K562 (cell line): ENCODE measurements at regions not wholly inside any gene's neighbourhood (a gene's known extent, or its start where the extent isn't known, plus 50 kb on each side); places are given as distances from the start of the nearest gene placed in this dataset.

Source experiments
- ATAC-seq: fragments of 200-7000 bp; cut with Tn5 transposase; 3 replicates; pipeline ENCODE4 v1.9.1; 2020; ENCODE audit warnings: moderate library complexity
- BruUV-seq: library from RNA; stranded (reverse); fragments of 400-500 nt; replicated peaks from 2 replicates; lab custom pipeline; 2021; lab: Mats Ljungman, UMichigan
- CTCF ChIA-PET: fragments of 300-600 bp; formaldehyde crosslinking; extraction: SDS; loops from one replicate; lab custom pipeline; 2021; ENCODE audit warnings: low intra/inter-chr PET ratio; lab: Yijun Ruan, JAX
- POLR2A ChIA-PET: fragments of 300-600, 350-650 bp; sonication (Branson Sonifier 250); formaldehyde crosslinking; extraction: SDS; loops from one replicate; lab custom pipeline; 2021; ENCODE audit warnings: antibody characterized with exemption, inconsistent platforms; lab: Yijun Ruan, JAX
- DNase-seq, 4 experiments: peaks; one replicate each; pipeline versions ENCODE4 v3.0.0 to v3.0.0-alpha.2; 2011 to 2018; ENCODE audit warnings: low spot score in 3 of 4, mixed read lengths in 3 of 4; ENCODE audit errors: extremely low read depth in 1 of 4
- FAIRE-seq: peaks from 2 replicates; lab custom pipeline; 2011; peaks lifted over from hg19 to GRCh38; lab: Jason Lieb, UNC
- H2AFZ ChIP-seq: 2 replicates; pipeline ENCODE4 v1.6.0; 2011; ENCODE audit warnings: low read depth, low read length, control low read depth, inconsistent platforms
- H3K27ac ChIP-seq: fragments of 200-600 bp; 3 replicates; pipeline ENCODE4 v1.8.0; 2011; ENCODE audit warnings: low read depth, mild to moderate bottlenecking, control low read depth, inconsistent platforms, low read length, moderate library complexity, mixed read lengths; ENCODE audit errors: extremely low read depth
- H3K27me3 ChIP-seq, 2 experiments: fragments of 300-600 bp in 1 of 2; 2 replicates in 1 of 2; 3 replicates in 1 of 2; pipeline versions ENCODE4 v1.6.0 to v1.8.0; 2011; ENCODE audit warnings: inconsistent platforms in 2 of 2, low read length in 2 of 2, mild to moderate bottlenecking in 1 of 2, mixed read lengths in 1 of 2, moderate library complexity in 1 of 2; ENCODE audit not compliant: control insufficient read depth in 2 of 2, insufficient read depth in 2 of 2
- H3K36me3 ChIP-seq: fragments of 300-600 bp; 3 replicates; pipeline ENCODE4 v1.8.0; 2011; ENCODE audit warnings: mild to moderate bottlenecking, low read length, inconsistent platforms; ENCODE audit not compliant: control insufficient read depth, insufficient read depth
- H3K4me1 ChIP-seq, 2 experiments: fragments of 200-600 bp in 1 of 2; replicated peaks in 1 of 2; 2 replicates in 1 of 2; 3 replicates in 1 of 2; pipeline versions ENCODE4 v1.5.1 to v1.8.0; 2011; ENCODE audit warnings: inconsistent platforms in 2 of 2, low read length in 2 of 2, mild to moderate bottlenecking in 1 of 2, mixed read lengths in 1 of 2, moderate library complexity in 1 of 2; ENCODE audit not compliant: control insufficient read depth in 2 of 2, insufficient read depth in 2 of 2
- H3K4me2 ChIP-seq: 2 replicates; pipeline ENCODE4 v1.6.1; 2011; ENCODE audit warnings: low read length, control low read depth, inconsistent platforms, mixed read lengths; ENCODE audit not compliant: insufficient read depth
- H3K4me3 ChIP-seq: fragments of 200-600 bp; sonication (generic), shearing (Covaris generic); 2 replicates; pipeline ENCODE4 v1.5.1; 2016; ENCODE audit warnings: control low read depth, inconsistent platforms
- H3K79me2 ChIP-seq: fragments of 200-600 bp; 3 replicates; pipeline ENCODE4 v1.8.0; 2011; ENCODE audit warnings: low read length, inconsistent platforms; ENCODE audit not compliant: control insufficient read depth, insufficient read depth
- H3K9ac ChIP-seq, 2 experiments: 2 replicates each; pipeline versions ENCODE4 v1.6.0 to v1.6.1; 2011; ENCODE audit warnings: low read depth in 2 of 2, low read length in 2 of 2, control low read depth in 1 of 2, inconsistent platforms in 1 of 2, mild to moderate bottlenecking in 1 of 2, mixed read lengths in 1 of 2; ENCODE audit not compliant: insufficient read depth in 1 of 2
- H3K9me1 ChIP-seq: one replicate; pipeline ENCODE4 v1.6.0; 2011; ENCODE audit warnings: inconsistent platforms, mild to moderate bottlenecking, low read length, moderate library complexity; ENCODE audit not compliant: control insufficient read depth, insufficient read depth
- H3K9me3 ChIP-seq: replicated peaks from 2 replicates; pipeline ENCODE4 v1.5.1; 2011; ENCODE audit warnings: low read depth, low read length, inconsistent platforms; ENCODE audit not compliant: control insufficient read depth, insufficient read depth
- H4K20me1 ChIP-seq: replicated peaks from 2 replicates; pipeline ENCODE4 v1.6.1; 2011; ENCODE audit warnings: low read length, inconsistent platforms, mixed read lengths; ENCODE audit not compliant: control insufficient read depth, insufficient read depth
- DEAF1 ChIP-seq: fragments of 450-650 bp; formaldehyde crosslinking; IDR thresholded peaks from 2 replicates; pipeline ENCODE4 v1.4.0; 2020; ENCODE audit warnings: mild to moderate bottlenecking, moderate library complexity
- FOXO4 ChIP-seq: fragments of 450-650 bp; formaldehyde crosslinking; IDR thresholded peaks from 2 replicates; pipeline ENCODE4 v1.4.0; 2020; ENCODE audit warnings: mild to moderate bottlenecking, moderate library complexity
- ZNF212 ChIP-seq: fragments of 450-650 bp; formaldehyde crosslinking; IDR thresholded peaks from 2 replicates; pipeline ENCODE4 v1.4.0; 2020; ENCODE audit warnings: mild to moderate bottlenecking
- WGBS: fragments of 100-300 bp; shearing (Covaris generic); methylation state at CpG from one replicate; pipeline ENCODE4 v1.1.6; 2016; ENCODE audit warnings: low coverage, mixed read lengths; ENCODE audit not compliant: insufficient coverage; ENCODE audit errors: missing lambda C conversion rate; 5-methylcytosine and 5-hydroxymethylcytosine counted together
- in situ Hi-C: fragments of 300-500 bp; cut with MboI; formaldehyde crosslinking; loops from 4 replicates; pipeline ENCODE4 v1.15.0; 2018; ENCODE audit warnings: inconsistent platforms, mixed read lengths
- intact Hi-C: fragments of 100-400 bp; cut with micrococcal nuclease; formaldehyde crosslinking; loops from 2 replicates; pipeline ENCODE4 v1.14.2; 2022

DNA sequence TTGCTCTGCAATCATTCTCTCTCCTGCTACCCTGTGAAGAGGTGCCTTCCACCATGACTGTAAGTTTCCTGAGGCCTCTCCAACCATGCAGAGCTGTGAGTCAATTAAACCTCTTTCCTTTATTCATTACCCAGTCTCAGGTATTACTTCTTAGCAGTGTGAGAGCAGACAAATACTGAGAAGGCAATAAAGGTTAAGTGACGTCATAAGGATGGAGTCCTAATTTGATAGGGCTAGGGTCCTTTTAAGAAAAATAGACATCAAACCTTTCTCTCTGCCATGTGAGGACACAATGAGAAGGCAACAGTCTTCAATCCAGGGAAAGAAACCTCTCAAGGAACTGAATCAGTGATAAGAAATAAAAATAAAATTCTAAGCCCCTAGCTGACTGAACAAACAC, 1262.7 kb downstream of the FAM133A start:
- H2AFZ ChIP-seq: no peak overlapping the region
- in situ Hi-C loops (no loop called here), intact Hi-C loops (no loop called here)
- CTCF ChIA-PET: no interaction called here
- no peaks in the 10 kb centered on the region for H3K27me3 ChIP-seq
- ATAC-seq: no peak
- no peak for TF ChIP-seq FOXO4 (CRISPR knock-in tag)
- TF ChIP-seq ZNF212 (CRISPR knock-in tag): no peak
- no peak for TF ChIP-seq DEAF1 (CRISPR knock-in tag)
- H3K36me3 ChIP-seq: no peaks in the 10 kb centered on the region
- no peak for DNase-seq
- 0% methylated on average over 1 of the region's 1 CpG for WGBS
- H3K27ac ChIP-seq: no peak overlapping the region
- H3K4me2 ChIP-seq: no peak overlapping the region
- BruUV-seq: no TSS peak
- H3K9me1 ChIP-seq: no peaks in the 10 kb centered on the region
- no peak overlapping the region for H3K9ac ChIP-seq
- FAIRE-seq: no peak
- H3K79me2 ChIP-seq: no peaks in the 10 kb centered on the region
- POLR2A ChIA-PET: no interaction called here
- H3K4me1 ChIP-seq: no peaks in the 10 kb centered on the region
- no peaks in the 10 kb centered on the region for H4K20me1 ChIP-seq
- no peaks in the 10 kb centered on the region for H3K9me3 ChIP-seq
- H3K4me3 ChIP-seq: no peak overlapping the region
